HCT116 (cell line): ENCODE measurements at regions not wholly inside any gene's neighbourhood (a gene's known extent, or its start where the extent isn't known, plus 50 kb on each side); places are given as distances from the start of the nearest gene placed in this dataset.

Experiments used
- ATAC-seq: fragments of 200-7000 bp; cut with Tn5 transposase; 2 replicates; pipeline ENCODE4 v1.9.1; 2020; ENCODE audit warnings: mild to moderate bottlenecking, moderate library complexity
- BruUV-seq: library from RNA; stranded (reverse); fragments of 400-500 nt; replicated peaks from 2 replicates; lab custom pipeline; 2021; lab: Mats Ljungman, UMichigan
- CTCF ChIA-PET: fragments of 300-600 bp; sonication (Branson Sonifier 250); formaldehyde crosslinking; loops from one replicate; lab custom pipeline; 2021; ENCODE audit warnings: antibody characterized with exemption; lab: Charles Lee
- POLR2A ChIA-PET: fragments of 300-600, 350-600 bp; sonication (Branson Sonifier 250); formaldehyde crosslinking; loops from one replicate; lab custom pipeline; 2021; ENCODE audit warnings: antibody characterized with exemption; lab: Charles Lee
- RAD21 ChIA-PET, 2 experiments: fragments of 300-600 bp; sonication (Branson Sonifier 250); formaldehyde crosslinking; loops; one replicate each; lab custom pipeline; 2023; ENCODE audit warnings: low total read pairs in 2 of 2; ENCODE audit not compliant: uncharacterized antibody in 2 of 2, unreplicated experiment in 2 of 2, low non-redundant PET in 1 of 2; lab: Charles Lee
- DNase-seq: peaks from one replicate; pipeline ENCODE4 v3.0.0-alpha.2; 2010; ENCODE audit warnings: low read depth, low spot score
- H2AFZ ChIP-seq: fragments of 200-600 bp; shearing (Covaris generic), sonication (generic); 2 replicates; pipeline ENCODE4 v1.6.1; 2017; ENCODE audit warnings: low read depth, mixed run types, mixed read lengths, antibody characterized with exemption, low read length; ENCODE audit not compliant: poor library complexity, severe bottlenecking
- H3K27ac ChIP-seq: 2 replicates; pipeline ENCODE4 v1.5.1; 2012; ENCODE audit warnings: low read depth, low read length
- H3K27me3 ChIP-seq: fragments of 200-600 bp; sonication (generic); 2 replicates; pipeline ENCODE4 v1.6.1; 2016; ENCODE audit warnings: mixed run types, low read length, mixed read lengths; ENCODE audit not compliant: insufficient read depth
- H3K36me3 ChIP-seq, 2 experiments: fragments of 200-500 bp in 1 of 2; fragments of 200-600 bp in 1 of 2; sonication (Bioruptor generic) in 1 of 2; sonication (generic) in 1 of 2; 2 replicates each; pipeline versions ENCODE4 v1.5.1 to v1.6.1; 2014 to 2016; ENCODE audit warnings: low read length in 2 of 2, inconsistent platforms in 1 of 2, mixed read lengths in 1 of 2, mixed run types in 1 of 2; ENCODE audit not compliant: insufficient read depth in 2 of 2, control insufficient read depth in 1 of 2
- H3K4me1 ChIP-seq, 2 experiments: fragments of 200-600 bp in 1 of 2; sonication (generic) in 1 of 2; 2 replicates each; pipeline versions ENCODE4 v1.5.1 to v1.6.1; 2012 to 2017; ENCODE audit warnings: low read length in 2 of 2, inconsistent platforms in 1 of 2, mild to moderate bottlenecking in 1 of 2, mixed read lengths in 1 of 2, mixed run types in 1 of 2, moderate library complexity in 1 of 2; ENCODE audit not compliant: insufficient read depth in 2 of 2, control insufficient read depth in 1 of 2
- H3K4me2 ChIP-seq: fragments of 200-600 bp; sonication (generic); 2 replicates; pipeline ENCODE4 v1.6.1; 2017; ENCODE audit warnings: mixed run types, low read length, mixed read lengths
- H3K4me3 ChIP-seq, 2 experiments: fragments of 200-600 bp in 1 of 2; sonication (generic) in 1 of 2; replicated peaks in 1 of 2; 2 replicates each; pipeline ENCODE4 v1.5.1; 2011 to 2016; ENCODE audit warnings: low read length in 2 of 2, control low read depth in 1 of 2, low read depth in 1 of 2, mild to moderate bottlenecking in 1 of 2, mixed read lengths in 1 of 2, mixed run types in 1 of 2
- H3K79me2 ChIP-seq: fragments of 200-600 bp; sonication (generic); 2 replicates; pipeline ENCODE4 v1.6.1; 2017; ENCODE audit warnings: mild to moderate bottlenecking, mixed run types, low read length, moderate library complexity, mixed read lengths; ENCODE audit not compliant: insufficient read depth
- H3K9ac ChIP-seq: fragments of 200-600 bp; sonication (generic); 2 replicates; pipeline ENCODE4 v1.6.1; 2016; ENCODE audit warnings: low read length, mixed read lengths
- H3K9me2 ChIP-seq: fragments of 200-600 bp; sonication (generic), shearing (Covaris generic); 2 replicates; pipeline ENCODE4 v1.6.1; 2017; ENCODE audit warnings: mixed run types, mild to moderate bottlenecking, moderate library complexity; ENCODE audit not compliant: insufficient read depth
- H3K9me3 ChIP-seq, 2 experiments: fragments of 200-500 bp in 1 of 2; fragments of 200-600 bp in 1 of 2; sonication (Bioruptor generic) in 1 of 2; sonication (generic) in 1 of 2; 2 replicates each; pipeline ENCODE4 v1.6.1; 2014 to 2017; ENCODE audit warnings: low read length in 2 of 2, mixed read lengths in 2 of 2, inconsistent platforms in 1 of 2, low read depth in 1 of 2, mild to moderate bottlenecking in 1 of 2, mixed run types in 1 of 2, moderate library complexity in 1 of 2; ENCODE audit not compliant: control insufficient read depth in 1 of 2, insufficient read depth in 1 of 2
- H4K20me1 ChIP-seq: fragments of 200-600 bp; sonication (generic), shearing (Covaris generic); 2 replicates; pipeline ENCODE4 v1.6.1; 2017; ENCODE audit warnings: mixed run types, mild to moderate bottlenecking, moderate library complexity; ENCODE audit not compliant: insufficient read depth
- ATF3 ChIP-seq: IDR thresholded peaks from 2 replicates; pipeline ENCODE4 v1.6.1; 2012
- CBX3 ChIP-seq: IDR thresholded peaks from 2 replicates; pipeline ENCODE4 v1.6.1; 2012; ENCODE audit warnings: low read depth
- CEBPB ChIP-seq: IDR thresholded peaks from 2 replicates; pipeline ENCODE4 v1.6.1; 2012; ENCODE audit warnings: low read depth
- EZH2phosphoT487 ChIP-seq: fragments of 200-600 bp; IDR thresholded peaks from 2 replicates; pipeline ENCODE4 v1.6.1; 2018; ENCODE audit warnings: antibody characterized with exemption, borderline replicate concordance
- JUND ChIP-seq: IDR thresholded peaks from 2 replicates; pipeline ENCODE4 v1.6.1; 2012
- POLR2AphosphoS5 ChIP-seq: IDR thresholded peaks from 2 replicates; pipeline ENCODE4 v1.6.1; 2011; ENCODE audit warnings: mild to moderate bottlenecking, low read depth, low read length, moderate library complexity
- REST ChIP-seq: IDR thresholded peaks from 2 replicates; pipeline ENCODE4 v1.6.1; 2012; ENCODE audit warnings: low read depth
- SRF ChIP-seq: IDR thresholded peaks from 2 replicates; pipeline ENCODE4 v1.6.1; 2012; ENCODE audit warnings: low read depth
- TCF7L2 ChIP-seq: IDR thresholded peaks from 2 replicates; pipeline ENCODE4 v1.7.0; 2011; ENCODE audit warnings: borderline replicate concordance, inconsistent platforms; ENCODE audit not compliant: insufficient read depth, insufficient read length; ENCODE audit errors: extremely low read depth
- YY1 ChIP-seq: IDR thresholded peaks from 2 replicates; pipeline ENCODE4 v1.6.1; 2011; ENCODE audit warnings: low read length, low read depth, moderate library complexity, mild to moderate bottlenecking; ENCODE audit not compliant: insufficient replicate concordance; ENCODE audit errors: extremely low read depth
- ZBTB33 ChIP-seq: IDR thresholded peaks from 2 replicates; pipeline ENCODE4 v1.6.1; 2011; ENCODE audit warnings: mild to moderate bottlenecking, low read length, moderate library complexity; ENCODE audit not compliant: insufficient replicate concordance; ENCODE audit errors: extremely low read depth
- intact Hi-C: fragments of 100-400 bp; cut with micrococcal nuclease; formaldehyde crosslinking; loops from 2 replicates; pipeline ENCODE4 v1.10.0; 2022

GRCh38 chr10:11397077-11397965 lies 214.1 kb downstream of the USP6NL start:
- Histone ChIP-seq H3K9ac (no peak overlapping the region), H4K20me1 (no peaks in the 10 kb centered on the region), H3K36me3 (no peaks in the 10 kb centered on the region), H3K79me2 (no peaks in the 10 kb centered on the region), H3K27me3 (peaks cover 14% of the 10 kb centered on the region), H3K27ac (no peak overlapping the region), H3K9me2 (no peaks in the 10 kb centered on the region), H3K4me2 (no peak overlapping the region), H2AFZ (no peak overlapping the region), H3K4me1 (no peaks in the 10 kb centered on the region), H3K9me3 (no peaks in the 10 kb centered on the region), H3K4me3 (no peak overlapping the region)
- ATAC-seq (no peak), DNase-seq (no peak)
- CTCF ChIA-PET, result no interaction called here
- RAD21 ChIA-PET, result no interaction called here
- intact Hi-C loops, result no loop called here
- no TSS peak for BruUV-seq
- POLR2A ChIA-PET, result no interaction called here
- TF ChIP-seq SRF (no peak), TCF7L2 (no peak), YY1 (no peak), EZH2phosphoT487 (no peak), POLR2AphosphoS5 (no peak), CEBPB (no peak), ZBTB33 (no peak), JUND (no peak), REST (no peak), CBX3 (no peak), ATF3 (no peak)
